Mesothelial cell of epicardium (in vitro differentiated cells): ENCODE measurements at regions not wholly inside any gene's neighbourhood (a gene's known extent, or its start where the extent isn't known, plus 50 kb on each side); places are given as distances from the start of the nearest gene placed in this dataset.

Experiments
- DNase-seq, 2 experiments: peaks; one replicate each; pipeline ENCODE4 v3.0.0; 2021; ENCODE audit warnings: low spot score in 2 of 2; ENCODE audit not compliant: unreplicated experiment in 2 of 2
- H3K27ac Mint-ChIP-seq: 2 replicates; pipeline ENCODE4 v1.8.0; 2021; ENCODE audit warnings: mixed read lengths
- H3K27me3 Mint-ChIP-seq: 2 replicates; pipeline ENCODE4 v1.8.0; 2021; ENCODE audit warnings: low read depth, mixed read lengths
- H3K36me3 Mint-ChIP-seq: 2 replicates; pipeline ENCODE4 v1.8.0; 2021; ENCODE audit warnings: mixed read lengths
- H3K4me1 Mint-ChIP-seq: 2 replicates; pipeline ENCODE4 v1.8.0; 2021; ENCODE audit warnings: mixed read lengths
- H3K4me3 Mint-ChIP-seq: 2 replicates; pipeline ENCODE4 v1.8.0; 2021; ENCODE audit warnings: mild to moderate bottlenecking, moderate library complexity, mixed read lengths
- H3K9me3 Mint-ChIP-seq: 2 replicates; pipeline ENCODE4 v1.8.0; 2021; ENCODE audit warnings: mixed read lengths
- TF ChIP-seq, protein P1 (sequence below): fragments of 200-600 bp; sonication (generic); IDR thresholded peaks from one replicate; pipeline ENCODE4 v1.5.0; 2021; ENCODE audit warnings: antibody characterized with exemption; ENCODE audit not compliant: unreplicated experiment

DNA sequence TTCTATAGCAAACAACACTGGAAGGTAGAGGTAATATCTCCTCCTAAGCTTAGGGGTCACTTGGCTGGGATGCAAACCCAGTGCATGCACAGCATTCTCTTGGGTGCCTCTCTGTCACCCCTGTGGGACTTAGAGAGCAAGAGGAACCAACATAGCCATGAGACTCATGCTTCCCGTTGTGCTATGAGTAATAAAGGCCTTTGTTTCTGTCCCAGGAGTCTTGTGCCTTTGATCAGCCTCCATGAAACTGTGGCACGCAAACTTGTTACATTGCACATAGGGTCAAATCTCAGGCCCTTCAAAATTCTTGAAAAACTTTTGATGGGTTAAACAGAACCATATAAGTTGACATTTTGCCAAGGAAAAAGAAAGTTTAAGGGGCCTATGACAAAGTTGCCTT is 272.8 kb downstream of the TAF11L14 start:
- peaks cover 21% of the 10 kb centered on the region for H3K9me3 Mint-ChIP-seq
- DNase-seq: no peak
- H3K36me3 Mint-ChIP-seq: no peaks in the 10 kb centered on the region
- no peaks in the 10 kb centered on the region for H3K27me3 Mint-ChIP-seq
- no peaks in the 10 kb centered on the region for H3K4me1 Mint-ChIP-seq
- TF ChIP-seq, protein P1, sequence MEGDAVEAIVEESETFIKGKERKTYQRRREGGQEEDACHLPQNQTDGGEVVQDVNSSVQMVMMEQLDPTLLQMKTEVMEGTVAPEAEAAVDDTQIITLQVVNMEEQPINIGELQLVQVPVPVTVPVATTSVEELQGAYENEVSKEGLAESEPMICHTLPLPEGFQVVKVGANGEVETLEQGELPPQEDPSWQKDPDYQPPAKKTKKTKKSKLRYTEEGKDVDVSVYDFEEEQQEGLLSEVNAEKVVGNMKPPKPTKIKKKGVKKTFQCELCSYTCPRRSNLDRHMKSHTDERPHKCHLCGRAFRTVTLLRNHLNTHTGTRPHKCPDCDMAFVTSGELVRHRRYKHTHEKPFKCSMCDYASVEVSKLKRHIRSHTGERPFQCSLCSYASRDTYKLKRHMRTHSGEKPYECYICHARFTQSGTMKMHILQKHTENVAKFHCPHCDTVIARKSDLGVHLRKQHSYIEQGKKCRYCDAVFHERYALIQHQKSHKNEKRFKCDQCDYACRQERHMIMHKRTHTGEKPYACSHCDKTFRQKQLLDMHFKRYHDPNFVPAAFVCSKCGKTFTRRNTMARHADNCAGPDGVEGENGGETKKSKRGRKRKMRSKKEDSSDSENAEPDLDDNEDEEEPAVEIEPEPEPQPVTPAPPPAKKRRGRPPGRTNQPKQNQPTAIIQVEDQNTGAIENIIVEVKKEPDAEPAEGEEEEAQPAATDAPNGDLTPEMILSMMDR: no peak
- H3K27ac Mint-ChIP-seq: no peak overlapping the region
- no peak overlapping the region for H3K4me3 Mint-ChIP-seq

DNA sequence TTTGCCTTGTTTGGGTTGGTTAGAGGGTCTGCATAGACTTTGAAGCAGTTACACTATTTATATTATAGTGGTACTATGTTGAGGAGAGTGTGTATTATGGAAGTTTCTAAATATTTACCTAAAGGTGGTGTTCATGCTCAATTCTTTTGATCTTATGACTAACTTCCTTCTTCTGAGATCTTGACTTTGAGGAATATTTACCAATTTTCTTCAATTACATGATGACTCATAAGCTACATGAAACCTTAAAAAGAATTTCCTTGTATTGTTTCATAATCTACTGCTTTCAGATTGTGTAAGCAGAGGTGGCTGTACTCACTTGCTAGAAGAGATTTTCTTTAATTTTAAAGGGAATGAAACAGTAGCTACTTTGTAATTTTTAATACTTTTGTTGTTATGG is 276.1 kb downstream of the TAF11L14 start:
- no peak overlapping the region for H3K4me3 Mint-ChIP-seq
- no peak overlapping the region for H3K27ac Mint-ChIP-seq
- no peaks in the 10 kb centered on the region for H3K4me1 Mint-ChIP-seq
- H3K9me3 Mint-ChIP-seq: peaks cover 4% of the 10 kb centered on the region
- TF ChIP-seq, protein P1: no peak
- H3K36me3 Mint-ChIP-seq: no peaks in the 10 kb centered on the region
- no peak for DNase-seq
- peaks cover 7% of the 10 kb centered on the region for H3K27me3 Mint-ChIP-seq

DNA sequence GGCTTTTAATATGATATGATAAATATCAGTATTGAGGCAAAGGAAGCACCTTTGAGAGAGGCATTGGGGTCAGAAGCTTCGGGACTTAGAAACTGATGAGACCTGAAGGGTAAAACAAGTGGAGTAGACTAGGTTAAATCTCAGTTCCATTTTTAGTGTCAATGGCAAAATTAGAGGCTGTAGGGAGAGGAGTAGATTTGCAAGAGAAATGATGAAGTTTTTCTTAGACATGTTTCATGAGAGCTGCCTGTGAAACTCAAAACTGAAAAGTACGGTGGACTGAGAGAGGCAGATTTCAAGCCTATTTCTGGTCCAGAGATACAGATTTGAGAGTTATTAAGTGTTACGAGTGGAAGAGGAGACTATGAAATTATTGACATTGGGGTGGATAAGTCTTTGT is 278.5 kb downstream of the TAF11L14 start:
- Mint-ChIP-seq H3K27me3 (peaks cover 8% of the 10 kb centered on the region), H3K4me3 (no peak overlapping the region)

DNA sequence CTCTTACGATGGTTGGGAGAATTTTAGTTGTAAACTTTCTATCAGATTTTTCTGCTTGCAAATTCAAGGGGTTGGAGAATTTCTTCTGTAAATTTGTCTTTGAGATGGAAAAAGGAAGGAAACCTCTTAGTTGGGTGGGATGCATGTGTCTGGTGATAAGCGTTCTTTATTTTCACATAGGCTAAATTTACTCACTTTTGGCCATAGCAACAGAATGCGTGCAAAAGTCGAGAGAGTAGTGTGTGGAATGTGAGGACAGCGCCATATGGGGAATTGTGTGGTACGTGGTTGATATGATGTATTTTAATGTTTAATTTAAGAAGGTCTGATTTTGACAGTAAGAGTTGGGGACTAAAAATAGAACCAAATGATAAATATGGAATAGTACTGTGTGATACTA is 282.2 kb downstream of the TAF11L14 start:
- H3K27ac Mint-ChIP-seq: no peak overlapping the region
- peaks cover 8% of the 10 kb centered on the region for H3K27me3 Mint-ChIP-seq
- no peaks in the 10 kb centered on the region for H3K36me3 Mint-ChIP-seq
- DNase-seq: no peak
- no peaks in the 10 kb centered on the region for H3K9me3 Mint-ChIP-seq
- H3K4me3 Mint-ChIP-seq: no peak overlapping the region
- no peaks in the 10 kb centered on the region for H3K4me1 Mint-ChIP-seq
- TF ChIP-seq, protein P1: no peak

More for the DNA sequence above, 278.5 kb downstream of the TAF11L14 start:
- TF ChIP-seq, protein P1: no peak
- Mint-ChIP-seq H3K36me3 (no peaks in the 10 kb centered on the region), H3K4me1 (no peaks in the 10 kb centered on the region), H3K9me3 (no peaks in the 10 kb centered on the region), H3K27ac (no peak overlapping the region)
- DNase-seq: no peak

DNA sequence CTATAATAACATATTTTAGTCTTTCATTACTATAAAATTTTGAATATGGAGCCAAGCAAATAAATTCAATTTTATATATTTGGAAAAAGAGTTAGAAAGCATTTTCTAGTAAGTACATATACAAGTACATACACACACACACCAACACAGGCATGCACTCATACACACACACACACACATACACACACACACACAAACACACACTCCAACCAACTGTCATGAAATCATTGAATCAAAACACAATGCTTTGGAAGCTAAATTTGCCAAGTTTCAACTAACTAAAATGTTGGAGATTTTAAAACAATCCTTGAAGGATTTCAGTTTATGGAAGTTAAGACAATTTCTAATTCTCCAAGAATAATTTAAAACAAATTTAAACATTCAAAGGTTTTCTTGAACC is 283.2 kb downstream of the TAF11L14 start:
- Mint-ChIP-seq H3K27me3 (peaks cover 8% of the 10 kb centered on the region), H3K36me3 (no peaks in the 10 kb centered on the region), H3K9me3 (no peaks in the 10 kb centered on the region), H3K4me3 (no peak overlapping the region), H3K27ac (no peak overlapping the region), H3K4me1 (no peaks in the 10 kb centered on the region)
- TF ChIP-seq, protein P1: no peak
- no peak for DNase-seq
